NCI-H2171 (cell line): ENCODE measurements at regions not wholly inside any gene's neighbourhood (a gene's known extent, or its start where the extent isn't known, plus 50 kb on each side); places are given as distances from the start of the nearest gene placed in this dataset.

Experiments
- DNase-seq: peaks from one replicate; lab custom pipeline; 2025; lab: John Stamatoyannopoulos, UW

DNA sequence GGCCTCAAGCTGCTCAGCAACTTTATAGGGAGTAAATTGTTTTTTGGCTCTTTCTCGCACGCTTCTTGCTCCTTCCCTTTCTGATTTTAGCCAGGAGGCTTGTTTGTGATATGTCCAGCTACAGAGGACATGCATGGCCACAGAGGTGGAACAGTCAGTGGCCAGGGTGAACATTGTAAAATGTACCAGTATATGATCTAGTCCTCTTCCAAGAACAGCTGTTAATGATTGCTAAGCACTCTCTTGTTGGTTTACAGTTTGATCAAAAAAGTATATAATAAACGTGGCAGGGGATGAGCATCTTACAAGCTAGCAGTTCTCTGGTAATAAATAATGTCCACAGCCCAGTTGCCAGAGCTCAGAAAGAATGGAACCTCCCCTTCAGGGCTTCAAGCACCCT is 461.7 kb upstream of the DYNLRB2 start:
- no peak for DNase-seq

DNA sequence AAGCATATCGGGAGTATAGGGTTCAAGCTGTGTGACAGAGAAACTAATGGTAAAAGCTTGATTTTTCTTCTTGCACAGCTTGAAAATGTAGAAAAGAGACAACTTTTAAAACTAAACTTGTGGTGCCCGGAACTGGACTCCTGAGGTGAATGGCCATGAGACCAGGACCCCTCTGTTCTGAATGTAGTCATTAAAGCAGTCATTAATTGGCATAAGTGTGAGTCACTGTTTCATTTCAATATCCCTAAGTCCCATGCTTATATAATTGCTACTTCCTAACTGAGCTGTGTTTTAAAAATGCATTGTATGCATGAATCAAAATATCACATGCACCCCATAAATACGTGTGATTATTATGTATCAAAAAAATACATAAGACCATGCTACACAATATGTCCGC is 463.1 kb upstream of the DYNLRB2 start:
- DNase-seq: no peak

DNA sequence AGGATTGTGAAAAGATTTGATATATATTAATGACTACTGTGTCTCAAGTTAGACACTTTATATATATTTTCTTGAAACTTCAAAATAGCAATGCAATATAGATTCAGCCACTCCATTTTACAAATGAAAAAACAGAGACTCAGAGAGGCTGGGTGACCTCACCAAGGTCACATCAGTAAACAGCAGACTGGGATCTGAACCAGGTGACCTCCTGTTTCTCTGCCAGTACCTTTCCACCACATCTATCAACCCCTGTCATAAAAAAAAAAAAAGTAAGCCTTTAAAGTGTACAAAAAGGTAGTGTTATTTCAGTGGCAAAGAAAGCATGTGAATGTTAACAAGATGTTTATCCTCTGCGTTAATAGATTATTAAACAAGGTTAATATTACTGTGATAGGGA is 466.5 kb upstream of the DYNLRB2 start:
- DNase-seq: no peak

DNA sequence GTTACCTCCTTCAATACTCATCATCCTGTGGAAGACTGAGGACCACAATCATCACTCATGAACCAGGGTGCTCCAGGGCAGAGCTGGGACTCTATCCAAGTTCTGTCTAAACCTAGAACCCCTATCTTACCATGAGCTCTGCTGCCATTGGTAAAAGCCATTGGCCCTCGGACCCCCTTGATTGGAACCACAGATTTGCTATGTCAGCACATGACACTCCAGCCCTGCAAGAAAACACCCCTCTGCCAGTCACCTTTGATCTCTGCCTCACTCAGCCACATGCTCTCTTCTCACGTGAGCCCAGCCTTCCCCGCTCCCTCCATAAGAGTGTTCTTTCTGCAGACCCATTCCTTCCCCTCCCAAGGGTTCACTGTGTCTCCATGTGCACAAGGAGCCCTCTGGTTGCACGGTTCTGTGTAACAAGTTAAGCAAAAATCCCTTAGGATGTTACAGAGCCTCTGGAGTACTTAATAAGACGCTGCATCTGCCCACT is 468.8 kb upstream of the DYNLRB2 start:
- DNase-seq: no peak

DNA sequence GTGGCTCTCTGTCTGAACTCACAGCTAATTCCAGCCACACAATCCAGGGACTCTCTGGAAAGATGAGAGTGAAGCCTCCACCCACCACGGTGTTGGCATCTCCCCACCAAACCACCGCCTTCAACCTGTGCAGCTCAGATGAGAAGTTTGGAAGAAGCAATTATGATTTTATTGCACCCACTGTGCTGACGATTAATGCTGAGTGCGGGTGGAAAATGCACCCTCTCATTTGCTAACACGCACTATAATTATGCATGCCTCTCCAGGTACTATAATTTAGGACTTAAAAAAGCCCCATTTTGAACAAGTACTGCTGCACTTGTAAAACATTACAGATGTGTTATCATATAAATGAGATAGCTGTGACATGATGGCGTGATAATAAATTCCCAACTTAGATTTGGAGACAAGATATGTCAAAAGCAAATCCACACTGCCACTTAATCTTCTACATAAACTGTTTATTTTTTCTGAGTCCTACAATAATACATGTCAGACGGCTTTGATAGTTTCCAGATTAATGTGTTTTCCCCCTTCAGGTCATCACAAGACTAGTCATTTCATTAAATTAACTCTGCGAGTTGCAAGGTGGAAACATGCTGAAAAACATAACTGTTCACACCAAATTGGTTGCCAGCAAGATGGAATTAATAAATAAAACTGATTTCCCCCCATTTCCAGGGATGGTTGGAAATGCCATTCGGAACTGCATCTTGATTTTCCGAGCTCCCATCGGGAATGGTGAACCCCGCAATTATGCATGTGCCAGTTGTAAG is 466.5 kb upstream of the MAF start:
- DNase-seq: no peak

DNA sequence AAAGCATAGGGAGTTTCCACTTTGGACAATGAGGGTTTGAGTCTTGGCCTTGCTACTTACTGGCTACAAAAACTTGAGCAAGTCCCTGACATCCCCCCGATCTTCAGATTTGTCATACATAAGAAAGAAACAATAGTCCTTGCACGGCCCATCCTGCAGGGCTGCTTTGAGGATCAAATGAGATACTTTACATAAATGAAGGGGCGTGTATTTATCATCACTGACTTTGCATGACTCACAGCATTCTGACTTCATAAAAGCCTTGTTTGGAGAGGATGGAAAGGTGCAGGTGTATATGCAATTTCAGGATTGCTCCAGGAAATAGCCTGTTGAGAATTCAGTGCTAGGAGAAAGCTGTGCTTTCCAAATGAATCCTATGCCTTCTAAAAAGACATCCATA is 465.0 kb upstream of the MAF start:
- no peak for DNase-seq

DNA sequence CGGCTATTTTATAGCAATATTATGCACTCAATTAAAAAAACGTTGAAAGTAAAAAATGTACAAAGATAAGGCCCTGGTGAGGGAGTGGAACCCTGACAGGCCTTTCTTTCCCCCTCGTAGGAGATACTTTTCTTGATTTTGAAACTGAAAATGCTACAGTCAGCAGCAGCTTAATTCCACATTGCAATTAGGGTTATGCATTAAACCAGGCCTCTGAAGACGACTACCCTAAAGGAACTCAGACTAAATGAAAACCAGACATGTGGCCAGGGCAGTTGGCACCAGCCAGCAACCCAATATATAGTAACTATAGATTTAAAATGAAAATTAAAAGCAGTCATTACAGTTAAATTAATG is 463.2 kb upstream of the MAF start:
- no peak for DNase-seq

DNA sequence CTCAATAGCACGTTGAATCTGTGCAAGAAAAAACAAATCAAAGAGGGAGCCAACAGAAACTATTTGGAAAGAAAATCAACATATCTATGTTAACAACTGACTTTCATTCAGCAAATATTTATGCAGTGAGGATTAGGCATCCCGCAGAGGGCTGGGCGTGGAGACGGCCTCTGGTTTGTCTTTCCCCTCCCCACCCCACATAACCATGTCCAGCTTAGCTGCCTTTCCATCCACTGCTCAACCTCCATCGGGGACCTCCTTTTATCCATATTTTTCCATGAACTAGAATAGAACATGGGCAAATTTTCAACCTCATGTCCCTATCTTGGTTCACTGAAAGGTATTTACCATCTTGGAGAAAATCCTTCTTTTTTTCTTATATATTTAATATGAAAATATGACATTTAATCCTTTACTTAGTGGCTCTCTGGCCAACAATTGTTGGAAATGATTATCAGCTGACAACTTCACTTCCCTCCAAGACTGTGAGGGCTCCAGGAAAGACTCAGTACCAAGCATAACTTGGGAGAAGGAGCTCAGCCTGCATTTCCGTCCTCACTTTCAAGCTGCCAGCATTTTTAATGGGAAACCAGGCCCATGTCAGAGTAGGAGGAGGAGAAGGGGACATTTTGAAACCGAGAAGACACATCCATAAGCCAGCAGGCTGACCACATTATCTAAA is 462.6 kb upstream of the MAF start:
- no peak for DNase-seq

DNA sequence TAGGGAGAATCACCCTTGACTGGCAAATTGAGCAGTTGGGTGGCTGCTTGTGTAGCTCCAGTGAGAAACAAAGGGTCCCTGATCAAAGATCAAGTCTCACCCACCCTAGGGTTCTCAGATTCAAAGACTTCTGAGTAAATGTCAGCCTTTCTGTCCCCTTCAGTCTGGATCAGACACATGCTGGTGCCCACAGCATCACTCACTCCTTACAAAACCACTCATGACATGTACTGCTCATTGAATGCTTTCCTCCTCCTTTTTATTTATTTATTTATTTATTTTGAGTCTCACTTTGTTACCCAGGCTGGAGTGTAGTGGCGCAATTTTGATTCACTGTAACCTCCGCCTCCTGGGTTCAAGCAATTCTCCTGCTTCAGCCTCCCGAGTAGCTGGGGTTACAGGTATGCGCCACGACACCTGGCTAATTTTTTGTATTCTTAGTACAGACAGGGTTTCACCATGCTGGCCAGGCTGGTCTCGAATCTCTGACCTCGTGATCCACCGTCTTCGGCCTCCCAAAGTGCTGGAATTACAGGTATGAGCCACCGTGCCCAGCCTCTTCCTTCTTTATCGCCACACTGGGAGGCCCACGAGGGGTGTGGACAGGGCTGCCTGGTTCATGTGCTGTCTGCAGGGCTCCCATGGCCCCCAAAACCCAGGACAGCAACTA is 462.0 kb upstream of the MAF start:
- no peak for DNase-seq

DNA sequence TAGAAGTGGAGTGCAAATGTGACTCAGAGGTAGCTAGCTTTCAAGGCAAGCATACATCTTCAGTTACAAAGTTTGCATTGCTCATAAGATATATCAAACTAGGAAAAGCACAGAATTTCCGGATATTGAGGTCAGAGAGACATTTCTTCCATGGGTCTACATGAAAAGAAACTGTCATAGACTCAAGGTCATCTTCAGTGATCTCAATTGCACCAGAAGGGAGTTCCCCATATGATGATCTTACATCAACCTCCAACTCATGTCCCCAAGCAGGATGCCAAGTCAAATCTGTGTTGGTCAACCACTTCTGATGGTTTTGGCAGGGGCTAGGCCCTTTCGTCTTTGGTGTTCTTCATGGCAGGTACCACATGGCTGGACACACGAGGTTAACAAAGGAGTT is 459.9 kb upstream of the MAF start:
- no peak for DNase-seq

DNA sequence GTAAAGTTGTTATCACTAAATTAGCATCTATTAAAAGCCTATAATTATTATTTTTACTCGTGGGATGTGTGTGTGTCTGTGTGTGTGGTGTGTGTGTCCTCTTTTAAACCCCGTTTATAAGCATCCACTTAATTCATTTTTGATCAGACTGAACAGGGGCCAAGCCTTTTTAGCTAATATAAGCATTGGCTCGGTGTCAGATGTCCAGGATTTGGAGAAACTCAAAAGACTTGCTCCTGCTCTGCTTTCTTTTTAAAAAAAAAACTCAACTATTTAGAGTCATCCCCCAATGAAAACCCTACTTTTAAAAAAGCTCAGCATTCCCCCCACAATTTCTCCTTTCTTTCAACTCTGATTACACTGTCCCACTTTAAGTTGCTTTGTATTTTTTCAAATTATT is 459.3 kb upstream of the MAF start:
- DNase-seq: no peak

DNA sequence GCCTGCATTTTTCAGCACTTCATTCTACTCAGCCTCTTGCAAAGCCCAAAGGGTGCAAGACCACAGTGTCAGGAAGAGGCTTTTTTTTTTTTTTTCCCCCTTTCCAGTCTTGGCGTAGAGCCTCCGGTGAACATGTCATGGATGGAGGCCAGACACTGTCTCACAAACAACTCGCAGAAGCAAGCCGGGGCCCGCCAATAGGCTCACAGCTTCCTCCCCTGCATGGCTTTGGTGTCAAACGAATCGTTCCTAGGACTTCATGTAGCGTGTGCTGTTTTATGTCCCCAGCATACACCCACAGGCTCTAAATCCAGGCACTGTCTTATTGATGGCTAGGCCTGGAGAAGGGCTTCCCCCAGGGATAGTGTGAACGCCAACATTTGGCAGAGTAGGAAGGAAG is 457.7 kb upstream of the MAF start:
- DNase-seq: no peak

DNA sequence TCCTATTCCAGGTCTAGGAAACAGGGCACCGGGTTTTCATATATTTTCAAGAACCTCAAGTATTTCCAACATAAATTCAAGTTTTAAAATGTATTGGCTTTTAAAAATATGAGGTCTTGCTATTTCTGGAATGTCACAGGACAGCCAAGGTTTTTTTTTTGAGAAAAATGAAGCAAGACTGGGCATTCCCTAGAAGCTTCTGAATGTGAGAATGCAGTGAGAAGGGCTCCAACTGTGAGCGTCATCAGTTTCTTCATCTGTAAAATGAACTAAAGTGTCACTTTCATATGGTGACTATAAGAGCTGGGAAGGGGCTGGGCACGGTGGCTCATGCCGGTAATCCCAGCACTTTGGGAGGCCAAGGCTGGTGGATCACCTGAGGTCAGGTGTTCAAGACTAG is 455.8 kb upstream of the MAF start:
- no peak for DNase-seq

DNA sequence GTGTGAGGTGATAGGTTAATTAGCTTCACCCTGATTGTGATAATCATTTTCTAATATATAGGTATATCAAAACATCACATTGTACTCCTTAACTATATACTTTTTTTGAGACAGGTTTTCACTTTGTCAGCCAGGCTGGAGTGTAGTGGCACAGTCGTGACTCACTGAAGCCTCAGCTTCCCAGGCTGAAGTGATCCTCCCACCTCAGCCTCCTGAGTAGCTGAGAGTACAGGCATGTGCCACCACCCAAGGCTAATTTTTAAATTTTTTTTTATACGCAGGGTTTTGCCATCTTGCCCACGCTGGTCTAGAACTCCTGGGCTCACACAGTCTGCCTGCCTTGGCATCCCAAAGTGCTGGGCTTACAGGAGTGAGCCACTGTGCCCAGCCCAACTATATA is 455.3 kb upstream of the MAF start:
- DNase-seq: no peak

DNA sequence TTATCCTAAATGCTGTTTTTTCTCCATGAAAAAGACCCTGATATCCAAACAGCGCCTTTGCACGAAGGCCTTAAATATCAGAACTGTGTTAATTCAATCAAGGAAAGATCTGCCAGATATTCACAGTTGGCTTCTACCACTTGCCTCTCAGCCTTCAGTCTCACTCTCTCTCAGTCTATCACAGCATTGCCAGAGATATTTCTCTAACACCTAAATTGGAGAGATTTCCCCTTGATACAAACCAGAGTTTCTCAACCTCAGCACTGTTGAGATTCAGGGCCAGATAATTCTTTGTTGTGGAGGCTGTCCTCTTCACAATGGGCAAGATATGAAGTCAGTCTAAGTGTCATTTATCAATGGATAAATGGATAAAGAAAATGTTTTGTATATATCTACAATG is 454.1 kb upstream of the MAF start:
- no peak for DNase-seq

DNA sequence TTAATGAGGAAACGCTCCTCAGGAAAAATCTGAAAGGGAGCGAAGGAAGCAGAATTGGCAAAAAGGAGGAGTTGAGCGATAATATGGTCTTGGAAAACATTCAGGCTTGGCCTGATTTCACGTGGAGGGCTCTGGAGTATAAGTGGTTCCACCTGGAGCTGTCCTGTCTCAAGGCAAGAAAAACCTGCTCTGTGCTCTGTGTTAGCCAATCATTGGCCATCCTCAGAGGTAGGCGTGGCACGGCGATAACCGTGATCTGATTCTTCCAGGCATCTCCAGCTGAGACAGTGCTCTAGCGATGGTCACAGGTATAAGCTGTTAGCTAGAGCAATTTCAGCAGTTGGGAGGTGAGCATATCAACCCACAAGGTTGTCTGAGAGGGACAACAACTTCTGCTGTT is 450.5 kb upstream of the MAF start:
- no peak for DNase-seq

DNA sequence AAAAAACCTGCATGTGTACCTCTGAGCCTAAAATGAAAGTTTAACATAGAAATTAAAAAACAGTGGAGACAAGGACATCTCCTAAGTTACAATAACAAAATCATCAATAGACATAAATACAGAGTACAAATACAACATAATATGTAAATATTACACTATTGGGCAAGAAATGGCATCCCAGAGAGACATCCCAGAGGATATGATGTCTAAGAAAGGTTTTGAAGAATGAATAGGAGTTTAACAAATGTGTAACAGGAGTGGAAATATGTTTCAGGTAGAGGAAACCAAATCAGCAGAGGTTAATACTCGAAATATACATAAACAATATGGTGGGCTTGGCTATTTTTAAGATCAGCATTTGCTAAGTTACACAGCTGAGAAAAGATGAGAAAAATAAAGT is 447.7 kb upstream of the MAF start:
- DNase-seq: no peak

DNA sequence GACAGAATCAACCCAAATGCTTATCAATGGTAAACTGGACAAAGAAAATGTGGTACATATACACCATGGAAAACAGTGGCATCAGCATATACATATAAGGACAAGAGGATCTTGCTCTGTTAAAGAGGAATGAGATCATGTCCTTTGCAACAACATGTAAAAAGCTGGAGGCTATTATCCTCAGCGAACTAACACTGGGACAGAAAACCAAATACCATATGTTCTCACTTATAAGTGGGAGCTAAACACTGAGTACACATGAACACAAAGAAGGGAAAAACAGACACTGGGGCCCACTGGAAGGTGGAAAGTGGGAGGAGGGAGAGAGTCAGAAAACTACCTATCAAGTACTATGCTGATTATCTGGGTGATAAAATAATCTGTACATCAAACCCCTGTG is 447.3 kb upstream of the MAF start:
- no peak for DNase-seq

DNA sequence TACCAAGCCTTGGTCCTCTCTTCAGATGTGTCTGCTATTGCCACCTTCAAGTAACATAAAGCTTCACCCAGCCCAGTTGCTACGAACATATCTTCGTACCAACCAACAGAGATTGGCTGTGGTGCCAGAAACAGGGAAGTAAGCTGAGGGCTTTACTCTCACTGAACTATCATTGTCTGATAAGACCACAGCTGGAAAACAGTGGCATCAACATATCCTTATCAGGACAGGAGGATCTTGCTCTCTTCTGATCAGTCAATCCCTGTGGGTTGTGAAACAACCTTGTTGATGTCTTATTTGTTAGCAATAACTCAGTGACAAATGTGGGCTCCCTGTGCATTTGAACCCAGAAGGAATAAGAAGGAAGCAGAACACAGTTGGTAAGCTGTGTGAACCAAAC is 446.3 kb upstream of the MAF start:
- DNase-seq: no peak

DNA sequence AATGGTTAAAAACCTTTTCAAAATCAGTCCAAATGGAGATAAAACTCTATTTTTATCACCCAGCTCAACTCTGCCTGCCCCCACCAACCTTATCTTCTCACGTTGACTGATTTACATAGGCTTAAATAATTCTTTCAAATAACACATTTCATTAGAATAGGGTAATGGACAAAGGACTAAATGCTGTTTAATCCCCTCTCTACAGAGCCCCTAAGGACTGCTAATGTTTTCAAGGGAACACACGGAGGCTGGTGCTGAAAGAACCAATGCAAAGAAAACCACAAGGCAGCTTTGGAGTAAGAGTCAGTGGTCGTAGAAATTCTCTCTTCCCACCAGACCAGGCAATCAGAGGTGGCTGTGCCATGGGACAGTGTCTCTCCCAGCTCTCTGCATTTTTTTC is 445.7 kb upstream of the MAF start:
- DNase-seq: no peak

DNA sequence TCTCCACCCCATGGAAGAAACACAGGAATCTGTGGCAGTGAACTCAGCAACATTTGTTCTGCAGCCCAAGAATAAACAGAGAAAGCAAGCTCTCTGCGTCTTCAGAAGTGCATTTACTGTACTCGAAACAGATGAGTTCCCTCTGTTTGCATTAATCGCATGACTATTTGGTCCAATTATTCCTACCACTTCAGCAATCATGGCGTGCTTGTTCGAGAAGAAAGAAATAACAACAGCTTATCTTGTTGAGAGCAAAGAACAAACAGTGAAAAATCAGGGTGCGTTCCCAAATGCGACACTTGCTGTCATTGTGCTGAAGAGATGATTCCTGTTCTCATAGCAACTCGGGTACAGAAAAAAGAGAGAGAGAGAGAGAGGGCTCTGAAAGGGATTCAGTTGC is 445.3 kb upstream of the MAF start:
- DNase-seq: no peak

DNA sequence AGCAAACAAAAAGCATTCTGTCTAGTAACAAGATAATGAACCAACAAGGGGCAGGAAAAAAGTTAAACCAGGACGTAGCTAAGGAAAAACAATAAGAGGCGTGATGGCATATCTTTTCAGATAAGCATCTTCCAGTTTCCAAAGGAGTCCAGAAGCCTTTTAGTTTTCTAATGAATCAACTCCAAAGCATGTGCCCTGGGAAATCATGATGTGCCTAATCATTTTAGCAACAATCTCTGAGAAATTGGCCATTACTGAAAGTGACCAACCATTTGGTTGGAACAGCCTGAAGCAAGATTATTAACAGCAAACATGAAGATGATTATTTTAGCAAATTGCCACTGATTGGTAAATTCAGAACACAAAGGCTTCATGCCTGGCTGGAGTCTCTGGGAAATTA is 440.9 kb upstream of the MAF start:
- no peak for DNase-seq

DNA sequence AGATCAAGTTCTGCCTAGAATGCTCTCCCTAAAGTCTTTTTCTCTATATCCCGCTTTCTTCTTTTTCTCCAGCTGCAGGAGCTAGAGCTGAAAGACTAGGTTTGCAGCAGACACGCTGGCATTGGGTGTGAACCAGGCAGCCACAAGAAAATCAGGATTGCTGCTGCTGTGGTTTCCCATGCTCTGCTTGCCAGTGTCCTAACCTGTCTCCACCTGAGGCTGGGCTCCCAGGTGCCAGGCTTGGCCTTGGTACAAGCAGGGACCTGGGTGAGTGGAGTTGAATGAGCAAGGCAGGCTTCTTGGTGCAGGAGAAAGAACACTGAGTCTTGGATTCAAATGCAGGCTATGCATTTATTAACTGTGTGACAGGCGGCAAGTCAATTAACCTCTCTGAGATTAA is 440.3 kb upstream of the MAF start:
- DNase-seq: no peak
